H1 (cell line): ENCODE measurements at regions not wholly inside any gene's neighbourhood (a gene's known extent, or its start where the extent isn't known, plus 50 kb on each side); places are given as distances from the start of the nearest gene placed in this dataset.

Source experiments
- CTCF ChIA-PET: fragments of 300-600 bp; sonication (Branson Sonifier 250); formaldehyde crosslinking; loops from one replicate; lab custom pipeline; 2021; ENCODE audit not compliant: partially characterized antibody; lab: Charles Lee
- POLR2A ChIA-PET: fragments of 300-600 bp; sonication (Branson Sonifier 250); formaldehyde crosslinking; loops from one replicate; lab custom pipeline; 2021; ENCODE audit warnings: inconsistent platforms; ENCODE audit not compliant: partially characterized antibody; lab: Charles Lee
- DNase-seq, 2 experiments: peaks; one replicate each; pipeline versions ENCODE4 v3.0.0 to v3.0.0-alpha.2; 2010 to 2022; ENCODE audit warnings: low spot score in 2 of 2, low read depth in 1 of 2, mixed read lengths in 1 of 2
- FAIRE-seq: peaks from 2 replicates; lab custom pipeline; 2011; peaks lifted over from hg19 to GRCh38; lab: Jason Lieb, UNC
- H2AFZ ChIP-seq: 2 replicates; pipeline ENCODE4 v1.8.1; 2012; ENCODE audit warnings: low read length, inconsistent platforms
- H2AK5ac ChIP-seq: 2 replicates; pipeline ENCODE4 v1.6.1; 2013; ENCODE audit warnings: low read depth, low read length
- H2BK120ac ChIP-seq: replicated peaks from 2 replicates; pipeline ENCODE3; 2013; ENCODE audit warnings: low read depth, low read length, inconsistent platforms
- H2BK12ac ChIP-seq: 2 replicates; pipeline ENCODE4 v1.6.1; 2013; ENCODE audit warnings: low read depth, low read length
- H2BK15ac ChIP-seq: 2 replicates; pipeline ENCODE4 v1.6.1; 2013; ENCODE audit warnings: low read length
- H2BK20ac ChIP-seq: 2 replicates; pipeline ENCODE4 v1.6.1; 2013; ENCODE audit warnings: low read length
- H2BK5ac ChIP-seq: 2 replicates; pipeline ENCODE4 v1.6.1; 2013; ENCODE audit warnings: low read depth, low read length
- H3K14ac ChIP-seq: 2 replicates; pipeline ENCODE4 v1.6.1; 2013; ENCODE audit warnings: inconsistent platforms; ENCODE audit not compliant: insufficient read length
- H3K18ac ChIP-seq: 2 replicates; pipeline ENCODE4 v1.6.1; 2013; ENCODE audit warnings: low read length; ENCODE audit errors: extremely low read depth
- H3K23ac ChIP-seq: 2 replicates; pipeline ENCODE4 v1.6.1; 2013; ENCODE audit warnings: inconsistent platforms; ENCODE audit not compliant: insufficient read length
- H3K23me2 ChIP-seq: 2 replicates; pipeline ENCODE4 v1.6.1; 2013; ENCODE audit warnings: low read depth, low read length
- H3K27ac ChIP-seq: 2 replicates; pipeline ENCODE4 v1.6.1; 2011; ENCODE audit warnings: low read depth, low read length, inconsistent platforms
- H3K27me3 ChIP-seq, 4 experiments: replicated peaks in 1 of 4; 1 replicate in 1 of 4; 2 replicates in 3 of 4; pipeline versions ENCODE4 v1.6.1 to v1.8.1; 2011 to 2013; ENCODE audit warnings: low read length in 3 of 4, mild to moderate bottlenecking in 3 of 4, inconsistent platforms in 2 of 4, mixed read lengths in 2 of 4, moderate library complexity in 1 of 4; ENCODE audit not compliant: control insufficient read depth in 3 of 4, insufficient read depth in 3 of 4; ENCODE audit errors: extremely low read depth in 1 of 4
- H3K36me3 ChIP-seq, 4 experiments: 2 replicates each; pipeline versions ENCODE4 v1.6.1 to v1.8.1; 2011 to 2013; ENCODE audit warnings: mild to moderate bottlenecking in 4 of 4, low read length in 3 of 4, moderate library complexity in 2 of 4, control low read depth in 1 of 4, inconsistent platforms in 1 of 4; ENCODE audit not compliant: insufficient read depth in 4 of 4, control insufficient read depth in 2 of 4
- H3K4ac ChIP-seq: replicated peaks from 2 replicates; pipeline ENCODE3; 2013; ENCODE audit warnings: low read length, low read depth, mixed read lengths, inconsistent platforms; ENCODE audit not compliant: insufficient read length
- H3K4me1 ChIP-seq, 4 experiments: replicated peaks in 1 of 4; 1 replicate in 1 of 4; 2 replicates in 3 of 4; pipeline versions ENCODE4 v1.6.1 to v1.8.1; 2011 to 2013; ENCODE audit warnings: low read length in 3 of 4, inconsistent platforms in 2 of 4, mixed read lengths in 1 of 4; ENCODE audit not compliant: insufficient read depth in 4 of 4, control insufficient read depth in 3 of 4
- H3K4me2 ChIP-seq, 2 experiments: 2 replicates each; pipeline versions ENCODE4 v1.6.1 to v1.8.1; 2011 to 2013; ENCODE audit warnings: low read depth in 2 of 2, low read length in 2 of 2, control low read depth in 1 of 2, inconsistent platforms in 1 of 2, mild to moderate bottlenecking in 1 of 2; ENCODE audit not compliant: insufficient read depth in 1 of 2
- H3K4me3 ChIP-seq, 4 experiments: fragments of 200-600, 300-600 bp in 1 of 4; sonication (generic), shearing (Covaris generic), sonication (Bioruptor Twin) in 1 of 4; 2 replicates each; pipeline versions ENCODE4 v1.5.1 to v1.8.1; 2011 to 2016; ENCODE audit warnings: low read length in 4 of 4, low read depth in 3 of 4, control low read depth in 2 of 4, inconsistent platforms in 2 of 4, mild to moderate bottlenecking in 2 of 4, mixed read lengths in 1 of 4, moderate library complexity in 1 of 4; ENCODE audit not compliant: insufficient read depth in 2 of 4; ENCODE audit errors: extremely low read depth in 1 of 4
- H3K56ac ChIP-seq: replicated peaks from 2 replicates; pipeline ENCODE3; 2013; ENCODE audit warnings: low read depth, mild to moderate bottlenecking, mixed read lengths, low read length, inconsistent platforms; ENCODE audit not compliant: insufficient read length
- H3K79me1 ChIP-seq: 2 replicates; pipeline ENCODE4 v1.6.1; 2013; ENCODE audit warnings: low read depth, low read length, control low read depth
- H3K79me2 ChIP-seq, 2 experiments: 2 replicates each; pipeline versions ENCODE4 v1.6.1 to v1.8.1; 2012 to 2013; ENCODE audit warnings: low read length in 2 of 2, mild to moderate bottlenecking in 2 of 2, inconsistent platforms in 1 of 2; ENCODE audit not compliant: insufficient read depth in 2 of 2, control insufficient read depth in 1 of 2
- H3K9ac ChIP-seq, 4 experiments: replicated peaks in 1 of 4; 1 replicate in 1 of 4; 2 replicates in 3 of 4; pipeline versions ENCODE4 v1.6.1 to v1.8.1; 2011 to 2013; ENCODE audit warnings: low read depth in 3 of 4, low read length in 3 of 4, control low read depth in 2 of 4, mild to moderate bottlenecking in 2 of 4, moderate library complexity in 2 of 4, inconsistent platforms in 1 of 4; ENCODE audit errors: extremely low read depth in 1 of 4
- H3K9me3 ChIP-seq, 2 experiments: 2 replicates each; pipeline versions ENCODE4 v1.6.1 to v1.8.1; 2012 to 2013; ENCODE audit warnings: mild to moderate bottlenecking in 2 of 2, moderate library complexity in 2 of 2, control low read depth in 1 of 2, inconsistent platforms in 1 of 2, low read depth in 1 of 2, low read length in 1 of 2, mixed read lengths in 1 of 2; ENCODE audit not compliant: insufficient read depth in 2 of 2
- H4K20me1 ChIP-seq, 2 experiments: replicated peaks in 1 of 2; 2 replicates each; pipeline versions ENCODE3 to v1.8.1; 2011 to 2013; ENCODE audit warnings: inconsistent platforms in 2 of 2, low read length in 2 of 2, mild to moderate bottlenecking in 1 of 2; ENCODE audit not compliant: insufficient read depth in 2 of 2, control insufficient read depth in 1 of 2
- H4K5ac ChIP-seq: 2 replicates; pipeline ENCODE4 v1.6.1; 2013; ENCODE audit warnings: low read length, low read depth, mixed read lengths, inconsistent platforms; ENCODE audit not compliant: insufficient read length
- H4K8ac ChIP-seq: 2 replicates; pipeline ENCODE4 v1.8.0; 2013; ENCODE audit warnings: mild to moderate bottlenecking, moderate library complexity, low read length, inconsistent platforms; ENCODE audit not compliant: insufficient read depth; ENCODE audit errors: extremely low read depth
- H4K91ac ChIP-seq: replicated peaks from 2 replicates; pipeline ENCODE3; 2013; ENCODE audit warnings: low read length, mixed read lengths, inconsistent platforms; ENCODE audit not compliant: insufficient read length
- CBX5 ChIP-seq: fragments of 300-800, 300-1000 bp; sonication (generic); IDR thresholded peaks from 2 replicates; pipeline ENCODE4 v1.7.1; 2016; ENCODE audit warnings: antibody characterized with exemption, low read length, low read depth
- JUN ChIP-seq: IDR thresholded peaks from 2 replicates; pipeline ENCODE4 v1.6.1; 2011; ENCODE audit warnings: low read depth, mild to moderate bottlenecking, improper control_type of control experiment, low read length
- SP4 ChIP-seq: IDR thresholded peaks from 2 replicates; pipeline ENCODE4 v1.6.1; 2012; ENCODE audit warnings: low read length, inconsistent platforms
- WGBS, 2 experiments: shearing (Covaris generic) in 1 of 2; methylation state at CpG; one replicate each; pipeline versions ENCODE4 v1.1.6 to v1.1.7; 2013 to 2015; ENCODE audit warnings: low lambda C conversion rate in 2 of 2, mixed read lengths in 2 of 2, inconsistent platforms in 1 of 2, low coverage in 1 of 2, missing lambda C conversion rate in 1 of 2; ENCODE audit not compliant: insufficient replicate concordance in 2 of 2, insufficient coverage in 1 of 2, insufficient read length in 1 of 2; ENCODE audit errors: extremely low coverage in 1 of 2, missing lambda C conversion rate in 1 of 2; 5-methylcytosine and 5-hydroxymethylcytosine counted together

GRCh38 chr1:30194741-30195423 lies 528.5 kb downstream of the MATN1 start:
- Histone ChIP-seq H3K79me2 (no peaks in the 10 kb centered on the region), H3K27ac (no peak overlapping the region), H4K91ac (no peak overlapping the region), H2AK5ac (no peak overlapping the region), H3K18ac (no peak overlapping the region; the same call in 1 of the 2 replicates), H3K27me3 (no peaks in the 10 kb centered on the region), H3K4me3 (no peak overlapping the region), H4K5ac (no peak overlapping the region), H3K4me2 (no peak overlapping the region), H3K56ac (no peak overlapping the region), H3K4ac (no peak overlapping the region), H2BK12ac (no peak overlapping the region), H2BK120ac (no peak overlapping the region), H2AFZ (no peak overlapping the region), H2BK15ac (no peak overlapping the region), H4K8ac (no peak overlapping the region), H3K79me1 (no peaks in the 10 kb centered on the region), H3K9ac (no peak overlapping the region), H3K14ac (no peak overlapping the region), H3K36me3 (no peaks in the 10 kb centered on the region), H2BK5ac (no peak overlapping the region), H3K23me2 (no peaks in the 10 kb centered on the region), H3K4me1 (no peaks in the 10 kb centered on the region), H4K20me1 (no peaks in the 10 kb centered on the region), H3K23ac (no peak overlapping the region), H2BK20ac (no peak overlapping the region), H3K9me3 (no peaks in the 10 kb centered on the region)
- POLR2A ChIA-PET: no interaction called here
- DNase-seq (no peak), FAIRE-seq (no peak)
- CTCF ChIA-PET: interaction anchor here (0.6 to 2.0 kb wide), 4 partner anchors 38 to 826 kb away, joined by 3 to 8 read pairs (median 5); no protein-coding TSS in a partner anchor
- WGBS, 2 experiments: 87% methylated on average over 8 of the region's 8 CpGs; no CpG with 5 or more reads in 1 of the 2 experiments
- TF ChIP-seq SP4 (no peak), JUN (no peak), CBX5 (no peak)
